SJCRH30 (cell line): ENCODE measurements at regions not wholly inside any gene's neighbourhood (a gene's known extent, or its start where the extent isn't known, plus 50 kb on each side); places are given as distances from the start of the nearest gene placed in this dataset.

Experiments used
- DNase-seq, 2 experiments: peaks; one replicate each; pipeline ENCODE4 v3.0.0-alpha.2; 2015 to 2020
- H3K27ac ChIP-seq: fragments of 250-450 bp; sonication (Bioruptor Pico); 2 replicates; pipeline ENCODE4 v1.5.1; 2020; ENCODE audit warnings: mild to moderate bottlenecking, moderate library complexity
- H3K27me3 ChIP-seq: fragments of 250-450 bp; sonication (Bioruptor Pico); 2 replicates; pipeline ENCODE4 v1.5.1; 2020; ENCODE audit warnings: mild to moderate bottlenecking, moderate library complexity
- H3K36me3 ChIP-seq: fragments of 250-450 bp; sonication (Bioruptor Pico); 2 replicates; pipeline ENCODE4 v1.5.1; 2020; ENCODE audit warnings: mild to moderate bottlenecking, moderate library complexity
- H3K4me1 ChIP-seq: fragments of 250-450 bp; sonication (Bioruptor Pico); 2 replicates; pipeline ENCODE4 v1.5.1; 2020; ENCODE audit warnings: mild to moderate bottlenecking, moderate library complexity
- H3K4me3 ChIP-seq: fragments of 250-450 bp; sonication (Bioruptor Pico); 2 replicates; pipeline ENCODE4 v1.5.1; 2020; ENCODE audit warnings: mild to moderate bottlenecking, moderate library complexity
- H3K9me3 ChIP-seq: fragments of 250-450 bp; sonication (Bioruptor Pico); replicated peaks from 2 replicates; pipeline ENCODE4 v1.5.1; 2020; ENCODE audit warnings: mild to moderate bottlenecking, moderate library complexity

GRCh38 chr15:62711691-62712454 lies 330.7 kb upstream of the TPM1 start:
- Histone ChIP-seq H3K27ac (no peak overlapping the region), H3K27me3 (no peaks in the 10 kb centered on the region), H3K4me3 (no peak overlapping the region), H3K9me3 (no peaks in the 10 kb centered on the region), H3K4me1 (no peaks in the 10 kb centered on the region), H3K36me3 (no peaks in the 10 kb centered on the region)
- no peak for DNase-seq

- Histone ChIP-seq H3K36me3 (no peaks in the 10 kb centered on the region), H3K4me3 (no peak overlapping the region), H3K27me3 (no peaks in the 10 kb centered on the region), H3K4me1 (no peaks in the 10 kb centered on the region), H3K9me3 (no peaks in the 10 kb centered on the region), H3K27ac (no peak overlapping the region)
- DNase-seq = no peak
Measured at GRCh38 chr15:62712455-62712839, 330.1 kb upstream of the TPM1 start.

GRCh38 chr15:62715946-62716345 lies 326.6 kb upstream of the TPM1 start:
- Histone ChIP-seq H3K4me3 (no peak overlapping the region), H3K36me3 (no peaks in the 10 kb centered on the region), H3K4me1 (no peaks in the 10 kb centered on the region), H3K27me3 (no peaks in the 10 kb centered on the region), H3K9me3 (no peaks in the 10 kb centered on the region; the same call in 1 of the 2 replicates), H3K27ac (no peak overlapping the region)
- no peak for DNase-seq

DNA sequence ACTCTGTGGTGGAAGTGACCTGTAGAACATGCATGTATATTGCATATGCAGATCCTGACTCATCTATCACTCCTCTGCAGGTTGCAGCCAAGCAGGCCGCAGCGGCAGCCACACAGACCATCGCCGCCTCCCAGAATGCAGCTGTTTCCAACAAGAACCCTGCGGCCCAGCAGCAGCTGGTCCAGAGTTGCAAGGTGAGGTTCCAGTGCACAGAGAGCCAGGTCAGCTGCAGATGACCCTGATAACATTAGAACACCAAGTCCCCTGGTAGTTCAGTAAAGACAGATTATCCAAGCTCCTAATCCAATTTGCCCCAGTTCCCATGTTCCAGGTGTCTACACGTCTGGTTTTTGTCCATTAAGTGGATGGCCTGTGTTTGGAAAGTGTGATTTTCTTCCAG lies 325.1 kb upstream of the TPM1 start:
- Histone ChIP-seq H3K27me3 (no peaks in the 10 kb centered on the region), H3K36me3 (no peaks in the 10 kb centered on the region), H3K9me3 (no peaks in the 10 kb centered on the region; the same call in 1 of the 2 replicates), H3K27ac (no peak overlapping the region), H3K4me3 (no peak overlapping the region), H3K4me1 (no peaks in the 10 kb centered on the region)
- DNase-seq = no peak

GRCh38 chr15:62719316-62719715 lies 323.2 kb upstream of the TPM1 start:
- no peak for DNase-seq
- Histone ChIP-seq H3K27me3 (no peaks in the 10 kb centered on the region), H3K36me3 (no peaks in the 10 kb centered on the region), H3K9me3 (no peaks in the 10 kb centered on the region; the same call in 1 of the 2 replicates), H3K27ac (no peak overlapping the region), H3K4me3 (no peak overlapping the region), H3K4me1 (no peaks in the 10 kb centered on the region)

GRCh38 chr15:62722237-62722636 lies 320.3 kb upstream of the TPM1 start:
- Histone ChIP-seq H3K9me3 (no peaks in the 10 kb centered on the region; the same call in 1 of the 2 replicates), H3K27ac (no peak overlapping the region), H3K4me1 (no peaks in the 10 kb centered on the region), H3K36me3 (no peaks in the 10 kb centered on the region), H3K27me3 (no peaks in the 10 kb centered on the region), H3K4me3 (no peak overlapping the region)
- no peak for DNase-seq

- H3K4me1 ChIP-seq = no peaks in the 10 kb centered on the region
- DNase-seq = no peak
- no peaks in the 10 kb centered on the region for H3K36me3 ChIP-seq
- H3K4me3 ChIP-seq = no peak overlapping the region
- no peak overlapping the region for H3K27ac ChIP-seq
- no peaks in the 10 kb centered on the region for H3K27me3 ChIP-seq
- no peaks in the 10 kb centered on the region for H3K9me3 ChIP-seq
Measured at GRCh38 chr15:62726461-62726860, 316.1 kb upstream of the TPM1 start.

DNA sequence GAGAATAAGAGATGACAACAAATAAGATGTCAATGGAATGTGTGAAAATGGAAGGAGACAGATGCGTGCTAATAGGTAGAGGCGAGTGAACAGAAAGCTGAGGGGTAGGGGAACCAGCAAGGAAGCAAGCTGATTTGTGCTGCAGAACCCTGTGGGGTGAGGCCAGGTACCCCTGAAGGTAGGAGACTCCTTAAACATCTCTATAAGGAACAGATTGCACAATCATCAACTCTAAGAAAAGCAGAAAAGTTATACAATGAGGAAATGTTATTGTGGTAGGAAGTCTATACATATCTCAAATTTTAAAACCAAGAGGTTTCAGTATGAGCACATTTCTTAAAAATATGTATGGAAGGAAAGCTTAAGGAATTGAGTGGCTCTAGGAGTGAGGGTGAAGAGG lies 315.0 kb upstream of the TPM1 start:
- no peak for DNase-seq
- Histone ChIP-seq H3K9me3 (no peaks in the 10 kb centered on the region), H3K4me1 (no peaks in the 10 kb centered on the region), H3K27me3 (no peaks in the 10 kb centered on the region), H3K4me3 (no peak overlapping the region), H3K27ac (no peak overlapping the region), H3K36me3 (no peaks in the 10 kb centered on the region)

DNA sequence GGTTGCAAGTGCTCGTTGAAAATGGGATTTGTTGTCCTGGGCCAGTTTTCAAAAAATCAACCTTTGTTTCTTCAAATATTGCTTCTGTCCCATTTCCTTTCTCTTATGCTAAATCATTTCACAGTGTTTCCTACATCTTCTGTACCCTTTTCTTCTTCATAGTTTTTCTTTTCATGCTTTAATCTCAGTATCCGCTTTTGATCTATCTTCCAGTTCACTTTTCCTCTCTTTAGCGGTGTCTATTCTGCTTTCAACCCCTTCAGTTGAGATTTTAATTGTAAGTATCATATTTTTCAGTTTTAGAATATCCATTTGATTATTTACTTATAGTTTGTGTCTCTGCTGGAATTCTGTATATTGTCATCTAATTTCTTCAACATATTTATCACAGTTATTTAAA lies 311.7 kb upstream of the TPM1 start:
- no peaks in the 10 kb centered on the region for H3K27me3 ChIP-seq
- no peaks in the 10 kb centered on the region for H3K9me3 ChIP-seq
- no peak overlapping the region for H3K4me3 ChIP-seq
- no peak for DNase-seq
- no peak overlapping the region for H3K27ac ChIP-seq
- H3K36me3 ChIP-seq = no peaks in the 10 kb centered on the region
- H3K4me1 ChIP-seq = no peaks in the 10 kb centered on the region

DNA sequence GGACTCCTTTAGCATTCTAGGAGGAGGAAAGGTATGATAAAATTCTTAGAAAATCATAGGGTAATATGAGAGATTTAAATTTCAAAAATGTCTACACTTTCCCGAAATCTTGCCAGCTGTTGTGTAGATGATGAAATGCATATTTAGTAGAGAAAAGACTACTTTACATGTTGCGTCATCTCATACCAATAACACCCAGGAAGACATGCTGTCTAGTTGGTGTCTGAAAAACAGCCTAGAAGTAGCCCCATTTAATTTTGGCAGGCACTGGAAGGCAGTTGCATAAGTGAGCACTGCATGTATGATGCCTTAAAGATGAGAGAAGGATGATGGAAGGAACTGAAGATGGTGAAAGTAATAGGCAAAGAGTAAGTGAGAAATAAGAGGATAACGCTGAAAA lies 310.5 kb upstream of the TPM1 start:
- H3K36me3 ChIP-seq = no peaks in the 10 kb centered on the region
- no peak overlapping the region for H3K4me3 ChIP-seq
- no peaks in the 10 kb centered on the region for H3K4me1 ChIP-seq
- no peak overlapping the region for H3K27ac ChIP-seq
- H3K27me3 ChIP-seq = no peaks in the 10 kb centered on the region
- no peak for DNase-seq
- H3K9me3 ChIP-seq = no peaks in the 10 kb centered on the region

DNA sequence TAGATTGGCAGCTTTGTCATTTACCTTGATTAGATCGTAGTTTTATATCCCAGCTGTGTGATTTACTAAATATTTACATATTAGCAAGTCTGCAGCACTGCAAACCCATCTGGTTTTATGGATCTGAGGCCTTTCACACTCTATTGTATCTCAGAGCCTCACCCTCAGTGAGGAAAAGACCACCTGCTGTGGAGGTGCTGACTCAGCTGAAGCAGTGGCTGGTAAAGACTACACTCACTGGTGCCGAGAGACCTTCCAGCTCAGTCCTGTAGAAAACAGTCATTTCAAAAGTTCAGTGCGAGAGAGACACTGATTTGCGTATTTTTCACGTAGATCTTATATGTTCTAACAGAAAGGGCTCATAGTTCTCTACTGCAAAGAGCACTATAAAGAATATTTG lies 307.8 kb upstream of the TPM1 start:
- Histone ChIP-seq H3K4me1 (peaks cover 6% of the 10 kb centered on the region; the same call in 1 of the 2 replicates), H3K27me3 (no peaks in the 10 kb centered on the region), H3K4me3 (no peak overlapping the region), H3K27ac (no peak overlapping the region), H3K36me3 (no peaks in the 10 kb centered on the region), H3K9me3 (no peaks in the 10 kb centered on the region)
- no peak for DNase-seq

- no peak for DNase-seq
- Histone ChIP-seq H3K9me3 (no peaks in the 10 kb centered on the region), H3K27me3 (no peaks in the 10 kb centered on the region), H3K4me1 (peaks cover 6% of the 10 kb centered on the region; the same call in 1 of the 2 replicates), H3K36me3 (no peaks in the 10 kb centered on the region), H3K27ac (no peak overlapping the region), H3K4me3 (no peak overlapping the region)
Measured at GRCh38 chr15:62736756-62737155, 305.8 kb upstream of the TPM1 start.

DNA sequence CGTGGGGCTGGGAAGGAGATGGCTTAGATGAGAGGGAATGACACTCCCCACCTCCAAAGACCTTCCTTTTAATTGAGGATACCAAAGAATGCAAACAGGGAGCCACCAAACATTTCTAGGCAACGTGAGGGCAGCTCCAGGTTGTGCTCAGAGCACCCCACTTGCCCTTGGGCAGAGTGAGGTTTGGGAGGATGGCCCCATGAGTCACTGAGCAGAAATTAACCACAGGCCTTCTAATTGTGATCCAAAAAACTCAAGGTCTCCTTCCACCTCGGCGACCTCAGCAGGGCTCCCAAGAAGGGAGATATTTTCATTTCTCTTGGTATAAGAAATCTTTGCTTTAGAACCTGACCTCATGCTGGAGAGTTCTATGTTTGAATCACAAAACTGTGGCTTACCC lies 305.0 kb upstream of the TPM1 start:
- no peaks in the 10 kb centered on the region for H3K27me3 ChIP-seq
- H3K4me1 ChIP-seq = peaks cover 6% of the 10 kb centered on the region; the same call in 1 of the 2 replicates
- no peak for DNase-seq
- no peak overlapping the region for H3K4me3 ChIP-seq
- no peak overlapping the region for H3K27ac ChIP-seq
- no peaks in the 10 kb centered on the region for H3K36me3 ChIP-seq
- H3K9me3 ChIP-seq = no peaks in the 10 kb centered on the region

GRCh38 chr15:62739082-62739481 lies 303.5 kb upstream of the TPM1 start:
- no peak overlapping the region for H3K27ac ChIP-seq

GRCh38 chr15:62739507-62739906 lies 303.0 kb upstream of the TPM1 start:
- Histone ChIP-seq H3K36me3 (no peaks in the 10 kb centered on the region), H3K27ac (no peak overlapping the region), H3K9me3 (no peaks in the 10 kb centered on the region), H3K4me3 (no peak overlapping the region), H3K27me3 (no peaks in the 10 kb centered on the region), H3K4me1 (peaks cover 6% of the 10 kb centered on the region; the same call in 1 of the 2 replicates)
- DNase-seq = no peak

More at GRCh38 chr15:62739082-62739481, 303.5 kb upstream of the TPM1 start:
- no peak for DNase-seq
- H3K4me3 ChIP-seq = no peak overlapping the region
- H3K27me3 ChIP-seq = no peaks in the 10 kb centered on the region
- H3K36me3 ChIP-seq = no peaks in the 10 kb centered on the region
- no peaks in the 10 kb centered on the region for H3K9me3 ChIP-seq
- peaks cover 6% of the 10 kb centered on the region; the same call in 1 of the 2 replicates for H3K4me1 ChIP-seq
